ENCODE measurements at regions not wholly inside any gene's neighbourhood (a gene's known extent, or its start where the extent isn't known, plus 50 kb on each side); places are given as distances from the start of the nearest gene placed in this dataset.

DNA sequence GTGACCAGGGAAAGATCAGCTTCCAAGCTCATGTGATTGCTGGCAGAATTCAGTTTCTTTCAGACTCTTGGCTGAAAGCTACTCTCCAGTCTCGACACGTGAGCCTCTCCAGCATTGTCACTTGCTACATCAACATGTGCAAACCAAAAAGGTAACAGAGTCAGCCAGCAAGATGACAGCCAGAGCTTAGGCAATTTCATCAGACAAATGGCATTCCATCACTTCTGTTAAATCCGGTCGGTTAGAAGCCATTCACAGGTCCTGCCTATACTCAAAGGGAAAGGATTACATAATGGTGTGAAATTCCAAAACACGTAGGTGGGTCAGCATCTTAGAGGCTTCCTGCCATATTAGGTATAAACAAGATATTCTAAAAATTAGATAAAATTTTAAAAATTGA is 700.9 kb downstream of the AACS start:
- intact Hi-C loops (cut with micrococcal nuclease; ENCODE audit: unreplicated experiment): no loop called here
- Histone ChIP-seq H3K9me3 (ENCODE audit: low read length) (no peaks in the 10 kb centered on the region), H2AFZ (ENCODE audit: low read length) (no peak overlapping the region), H3K4me3 (ENCODE audit: low read depth, low read length, poor library complexity, severe bottlenecking) (no peak overlapping the region), H3K79me2 (ENCODE audit: insufficient read depth, low read depth, low read length) (no peaks in the 10 kb centered on the region), H3K27ac (ENCODE audit: low read depth, low read length, poor library complexity, severe bottlenecking) (no peak overlapping the region), H3K4me1 (ENCODE audit: insufficient read depth, low read length, poor library complexity, severe bottlenecking) (no peaks in the 10 kb centered on the region), H4K20me1 (ENCODE audit: insufficient read depth, low read length) (no peaks in the 10 kb centered on the region), H3K9me2 (ENCODE audit: insufficient read depth, low read length) (no peaks in the 10 kb centered on the region), H3K36me3 (ENCODE audit: insufficient read depth, low read length) (no peaks in the 10 kb centered on the region), H3K4me2 (ENCODE audit: low read length) (no peak overlapping the region)
- TF ChIP-seq, protein P1, sequence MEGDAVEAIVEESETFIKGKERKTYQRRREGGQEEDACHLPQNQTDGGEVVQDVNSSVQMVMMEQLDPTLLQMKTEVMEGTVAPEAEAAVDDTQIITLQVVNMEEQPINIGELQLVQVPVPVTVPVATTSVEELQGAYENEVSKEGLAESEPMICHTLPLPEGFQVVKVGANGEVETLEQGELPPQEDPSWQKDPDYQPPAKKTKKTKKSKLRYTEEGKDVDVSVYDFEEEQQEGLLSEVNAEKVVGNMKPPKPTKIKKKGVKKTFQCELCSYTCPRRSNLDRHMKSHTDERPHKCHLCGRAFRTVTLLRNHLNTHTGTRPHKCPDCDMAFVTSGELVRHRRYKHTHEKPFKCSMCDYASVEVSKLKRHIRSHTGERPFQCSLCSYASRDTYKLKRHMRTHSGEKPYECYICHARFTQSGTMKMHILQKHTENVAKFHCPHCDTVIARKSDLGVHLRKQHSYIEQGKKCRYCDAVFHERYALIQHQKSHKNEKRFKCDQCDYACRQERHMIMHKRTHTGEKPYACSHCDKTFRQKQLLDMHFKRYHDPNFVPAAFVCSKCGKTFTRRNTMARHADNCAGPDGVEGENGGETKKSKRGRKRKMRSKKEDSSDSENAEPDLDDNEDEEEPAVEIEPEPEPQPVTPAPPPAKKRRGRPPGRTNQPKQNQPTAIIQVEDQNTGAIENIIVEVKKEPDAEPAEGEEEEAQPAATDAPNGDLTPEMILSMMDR (conservative IDR thresholded peaks at IDR 0.05; ENCODE audit: low read length): no peak
- TF ChIP-seq EZH2phosphoT487 (IDR thresholded peaks at IDR 0.05; ENCODE audit: borderline replicate concordance, low read depth, low read length): no peak
- POLR2A ChIA-PET: interaction anchor here (0.6 to 1.1 kb wide), 3 partner anchors 11 to 591 kb away, joined by 3 to 5 read pairs (median 3); no protein-coding TSS in a partner anchor
- CTCF ChIA-PET (ENCODE audit: unreplicated experiment): no interaction called here
- DNase-seq (ENCODE audit: low spot score): no peak
- BruUV-seq (replicated peaks): no TSS peak

DNA sequence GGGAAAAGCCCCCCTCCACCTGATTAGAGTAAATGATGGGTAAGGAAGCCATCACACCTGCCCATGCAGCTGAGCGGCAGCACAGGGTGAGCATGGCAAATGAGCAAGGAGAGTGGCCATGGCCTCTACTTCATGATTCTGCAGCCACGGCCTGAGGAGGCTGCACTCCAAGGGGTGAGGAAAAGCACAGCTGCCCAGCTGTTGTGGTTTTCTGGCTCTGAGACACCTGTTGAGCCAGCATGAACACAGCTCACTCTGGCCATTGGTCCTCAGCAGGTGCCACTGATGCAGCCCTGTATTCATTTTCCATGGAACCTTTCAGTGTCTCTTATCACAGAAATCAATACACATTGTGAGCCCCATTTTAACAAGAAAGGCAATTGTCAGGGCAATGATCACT is 707.2 kb downstream of the AACS start:
- H4K20me1 ChIP-seq (ENCODE audit: insufficient read depth, low read length): no peaks in the 10 kb centered on the region
- H3K9me3 ChIP-seq (ENCODE audit: low read length): no peaks in the 10 kb centered on the region
- POLR2A ChIA-PET: interaction anchor here (0.7 to 1.3 kb wide), 2 partner anchors 10 to 368 kb away, joined by 3 read pairs; no protein-coding TSS in a partner anchor
- CTCF ChIA-PET (ENCODE audit: unreplicated experiment): no interaction called here
- H3K4me1 ChIP-seq (ENCODE audit: insufficient read depth, low read length, poor library complexity, severe bottlenecking): no peaks in the 10 kb centered on the region
- no peak overlapping the region for H2AFZ ChIP-seq (ENCODE audit: low read length)
- TF ChIP-seq, protein P1 (conservative IDR thresholded peaks at IDR 0.05; ENCODE audit: low read length): no peak
- TF ChIP-seq EZH2phosphoT487 (IDR thresholded peaks at IDR 0.05; ENCODE audit: borderline replicate concordance, low read depth, low read length): no peak
- no TSS peak for BruUV-seq (replicated peaks)
- no peaks in the 10 kb centered on the region for H3K79me2 ChIP-seq (ENCODE audit: insufficient read depth, low read depth, low read length)
- H3K27ac ChIP-seq (ENCODE audit: low read depth, low read length, poor library complexity, severe bottlenecking): no peak overlapping the region
- no peaks in the 10 kb centered on the region for H3K9me2 ChIP-seq (ENCODE audit: insufficient read depth, low read length)
- no peak overlapping the region for H3K4me2 ChIP-seq (ENCODE audit: low read length)
- no peak overlapping the region for H3K4me3 ChIP-seq (ENCODE audit: low read depth, low read length, poor library complexity, severe bottlenecking)
- H3K36me3 ChIP-seq (ENCODE audit: insufficient read depth, low read length): no peaks in the 10 kb centered on the region
- no peak for DNase-seq (ENCODE audit: low spot score)
- intact Hi-C loops (cut with micrococcal nuclease; ENCODE audit: unreplicated experiment): loop anchor here (2.0 to 5.0 kb wide), 3 partner anchors 425 to 590 kb away; no protein-coding TSS in a partner anchor

DNA sequence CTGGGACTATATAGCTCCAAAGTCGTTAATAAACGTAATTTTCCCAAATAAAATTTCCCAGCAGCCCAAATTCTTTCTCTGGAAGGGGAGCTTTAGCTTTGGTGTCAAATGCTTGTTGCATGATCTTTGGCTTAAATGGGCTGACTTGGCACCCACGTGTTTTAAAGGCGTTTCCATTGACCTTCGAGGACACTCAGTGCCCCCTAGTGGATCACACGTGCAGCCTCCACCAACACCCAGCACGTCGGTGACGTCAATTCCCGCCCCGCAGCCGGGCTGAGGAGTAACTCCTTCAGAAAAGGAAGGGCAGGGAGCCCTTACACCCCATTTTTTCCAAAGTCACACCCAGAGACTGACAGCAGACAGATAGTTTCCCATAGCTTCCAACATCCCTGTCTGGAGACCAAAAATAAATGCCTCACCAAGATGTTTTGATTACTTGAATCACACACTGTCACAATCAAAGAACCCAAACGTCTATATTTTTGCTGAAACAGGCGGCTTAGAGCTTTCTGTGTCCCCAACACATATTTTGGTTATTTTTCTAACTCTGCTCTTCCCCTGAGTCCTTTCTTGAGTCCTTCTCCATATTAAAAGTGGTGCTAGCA is 707.9 kb downstream of the AACS start:
- no peak for TF ChIP-seq EZH2phosphoT487 (IDR thresholded peaks at IDR 0.05; ENCODE audit: borderline replicate concordance, low read depth, low read length)
- TF ChIP-seq, protein P1 (conservative IDR thresholded peaks at IDR 0.05; ENCODE audit: low read length): peak; percentile 89
- Histone ChIP-seq H3K4me1 (ENCODE audit: insufficient read depth, low read length, poor library complexity, severe bottlenecking) (no peaks in the 10 kb centered on the region), H3K9me2 (ENCODE audit: insufficient read depth, low read length) (no peaks in the 10 kb centered on the region), H3K9me3 (ENCODE audit: low read length) (no peaks in the 10 kb centered on the region), H3K4me3 (ENCODE audit: low read depth, low read length, poor library complexity, severe bottlenecking) (no peak overlapping the region), H3K79me2 (ENCODE audit: insufficient read depth, low read depth, low read length) (no peaks in the 10 kb centered on the region), H3K36me3 (ENCODE audit: insufficient read depth, low read length) (no peaks in the 10 kb centered on the region), H3K27ac (ENCODE audit: low read depth, low read length, poor library complexity, severe bottlenecking) (no peak overlapping the region), H4K20me1 (ENCODE audit: insufficient read depth, low read length) (no peaks in the 10 kb centered on the region), H3K4me2 (ENCODE audit: low read length) (no peak overlapping the region), H2AFZ (ENCODE audit: low read length) (peak overlapping the region; percentile 19; the same call in 1 of the 2 replicates)
- intact Hi-C loops (cut with micrococcal nuclease; ENCODE audit: unreplicated experiment): loop anchor here (1.0 to 5.0 kb wide), 4 partner anchors 240 to 590 kb away; no protein-coding TSS in a partner anchor
- POLR2A ChIA-PET: interaction anchor here (0.7 to 1.3 kb wide), 2 partner anchors 9 to 369 kb away, joined by 3 read pairs; no protein-coding TSS in a partner anchor
- DNase-seq (ENCODE audit: low spot score): peak; percentile 77
- CTCF ChIA-PET (ENCODE audit: unreplicated experiment): no interaction called here
- BruUV-seq (replicated peaks): no TSS peak
